Activated T-cell treated with anti-CD3 and anti-CD28 coated beads, Interleukin-2, amount 50 U/mL, for 1 hour (primary cell): ENCODE measurements at regions not wholly inside any gene's neighbourhood (a gene's known extent, or its start where the extent isn't known, plus 50 kb on each side); places are given as distances from the start of the nearest gene placed in this dataset.

ENCODE experiments used
- DNase-seq: peaks from one replicate; pipeline ENCODE4 v3.0.0-alpha.2; 2020

GRCh38 chr5:176734756-176735342 is 75.5 kb upstream of the UNC5A start:
- DNase-seq = peak; percentile 4

GRCh38 chr5:176735383-176736265 is 74.7 kb upstream of the UNC5A start:
- DNase-seq = no peak

DNA sequence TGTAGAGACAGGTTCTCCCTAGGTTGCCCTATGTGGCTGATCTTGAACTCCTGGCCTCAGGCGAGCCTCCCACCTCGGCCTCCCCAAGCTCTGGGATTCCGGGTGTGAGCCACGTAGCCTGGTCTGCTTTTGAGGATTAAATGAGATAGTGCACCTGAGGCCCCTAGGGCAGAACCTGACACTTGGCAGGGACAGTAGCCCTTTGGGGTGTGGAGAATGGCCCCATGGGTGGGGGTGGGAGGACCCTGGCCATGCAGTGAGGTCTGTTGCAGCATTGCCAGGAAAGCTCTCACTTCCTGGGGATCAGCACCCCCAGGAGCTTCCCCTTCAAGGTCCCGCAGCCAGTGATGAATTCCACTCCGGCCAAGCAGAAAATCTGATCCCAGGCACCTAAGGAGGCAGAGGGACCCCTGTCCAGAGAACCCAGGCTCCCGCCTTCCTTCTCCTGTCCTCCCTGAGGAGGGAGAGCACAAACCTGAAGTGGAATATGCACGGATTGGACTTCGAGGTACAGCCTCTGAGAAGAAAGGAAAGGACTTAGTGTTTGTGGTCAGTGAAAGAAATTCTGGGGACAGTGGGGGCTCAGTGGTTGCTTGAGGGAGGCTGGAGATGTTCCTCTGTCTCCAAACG is 73.9 kb upstream of the UNC5A start:
- DNase-seq = no peak

- no peak for DNase-seq
Measured at GRCh38 chr5:176736931-176737745, 73.2 kb upstream of the UNC5A start.

DNA sequence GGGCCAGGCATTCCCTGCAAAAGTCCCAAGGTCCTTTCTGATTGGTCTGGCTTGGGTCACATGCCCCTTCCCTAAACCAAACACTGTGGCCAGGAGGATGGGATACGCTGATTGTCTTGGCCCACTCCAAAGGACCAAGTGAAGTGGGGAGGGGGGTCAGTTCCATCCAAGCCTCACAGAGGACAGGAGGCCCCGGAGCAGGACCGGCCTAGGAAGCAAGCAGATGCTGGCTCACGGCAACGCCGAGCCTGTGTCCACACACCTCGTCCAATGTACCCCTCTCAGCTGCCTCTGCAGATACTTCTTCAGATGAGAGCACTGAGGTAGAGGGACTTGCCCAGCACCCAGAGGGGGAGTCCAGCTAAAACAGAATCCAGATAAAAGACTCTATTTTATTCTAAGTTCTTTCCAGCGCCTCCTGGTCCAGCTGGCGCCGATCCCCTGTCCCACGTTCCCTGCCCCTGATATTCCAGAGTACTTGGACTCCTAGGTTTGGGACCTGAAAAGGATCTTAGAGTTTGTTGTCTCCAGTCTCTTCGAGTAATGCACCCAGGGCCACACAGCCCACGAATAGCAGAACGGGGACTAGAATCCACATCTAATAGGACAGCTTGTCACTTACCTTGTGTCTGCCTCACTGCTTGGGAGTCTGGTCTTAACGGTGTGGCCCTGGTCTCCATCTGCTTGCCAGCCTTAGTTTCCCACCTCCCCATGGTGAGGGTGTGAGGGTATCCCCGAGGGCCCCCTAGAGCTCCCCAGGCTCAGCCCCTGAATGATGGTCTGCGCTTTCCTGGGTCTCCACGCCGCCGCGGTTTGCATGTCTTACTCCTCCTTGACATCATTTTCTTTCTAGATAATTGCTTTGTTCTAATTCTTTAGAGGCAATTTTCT is 72.4 kb upstream of the UNC5A start:
- no peak for DNase-seq

DNA sequence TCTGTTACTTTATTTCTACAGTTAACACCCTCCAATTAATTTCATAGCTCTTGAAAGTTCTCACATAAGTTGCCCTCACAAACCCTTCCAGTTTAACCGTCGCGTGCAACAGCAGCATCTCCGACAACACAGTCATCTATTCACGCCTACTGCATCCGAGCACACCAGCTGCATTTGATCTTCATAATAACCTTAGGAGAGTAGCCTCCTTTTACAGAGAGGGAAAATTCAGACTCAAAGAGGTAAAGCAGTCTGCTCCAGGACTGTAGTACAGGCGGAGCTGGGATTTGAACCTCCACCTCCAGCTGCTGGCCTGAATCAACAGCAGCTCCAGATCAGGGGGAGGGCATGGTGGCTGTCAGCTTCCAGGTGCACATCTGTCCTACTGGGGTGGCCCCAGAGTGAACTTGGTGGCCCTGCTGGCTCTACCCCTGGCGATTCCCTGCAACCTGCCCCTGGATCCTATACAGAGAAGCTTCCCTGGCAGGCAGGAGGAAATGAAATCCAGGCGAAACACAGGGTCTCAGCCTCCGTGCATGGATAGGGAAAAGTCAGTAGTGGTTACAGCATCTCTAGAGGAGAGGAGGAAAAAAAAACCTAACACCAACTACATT is 71.6 kb upstream of the UNC5A start:
- no peak for DNase-seq

GRCh38 chr5:176739461-176740051 is 70.8 kb upstream of the UNC5A start:
- DNase-seq = no peak

GRCh38 chr5:176740131-176740701 is 70.1 kb upstream of the UNC5A start:
- no peak for DNase-seq

GRCh38 chr5:176740702-176741496 is 69.5 kb upstream of the UNC5A start:
- DNase-seq = no peak

DNA sequence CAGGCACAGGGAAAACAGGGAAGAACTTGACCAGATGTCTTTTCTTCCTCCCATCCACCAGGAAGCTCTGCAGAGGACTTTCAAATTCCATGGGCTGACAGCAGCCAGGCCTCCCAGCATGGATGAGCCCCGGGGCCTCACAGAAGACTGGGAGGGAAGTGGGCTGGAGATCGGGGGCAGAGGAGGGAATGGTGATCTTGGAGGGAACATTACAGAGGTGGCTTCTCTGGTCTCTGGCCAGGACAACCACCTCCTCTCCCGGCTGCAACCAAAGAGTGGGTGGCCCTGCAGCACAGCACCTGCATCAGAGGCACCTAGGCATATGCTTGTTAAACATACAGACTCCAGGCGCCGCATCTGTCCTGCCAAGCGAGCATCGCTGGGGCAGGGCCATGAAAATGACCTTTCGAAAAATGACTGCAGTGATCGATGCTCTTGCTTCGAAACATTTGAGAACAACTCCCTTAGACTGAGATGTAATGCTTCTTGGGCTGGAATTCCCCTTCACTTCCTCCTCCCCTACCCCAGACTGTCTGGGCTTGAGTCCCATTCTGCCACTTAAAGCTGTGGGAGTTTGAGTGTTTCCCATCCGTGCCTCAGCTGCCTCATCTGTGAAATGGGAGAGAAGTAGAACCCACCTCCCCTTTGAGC is 68.7 kb upstream of the UNC5A start:
- DNase-seq = no peak

- DNase-seq = no peak
Measured at GRCh38 chr5:176742246-176743105, 67.9 kb upstream of the UNC5A start.

- DNase-seq = no peak
Measured at GRCh38 chr5:176743136-176743861, 67.1 kb upstream of the UNC5A start.

- DNase-seq = no peak
Measured at GRCh38 chr5:176743868-176744583, 66.3 kb upstream of the UNC5A start.

- DNase-seq = no peak
Measured at GRCh38 chr5:176744584-176744965, 65.8 kb upstream of the UNC5A start.

DNA sequence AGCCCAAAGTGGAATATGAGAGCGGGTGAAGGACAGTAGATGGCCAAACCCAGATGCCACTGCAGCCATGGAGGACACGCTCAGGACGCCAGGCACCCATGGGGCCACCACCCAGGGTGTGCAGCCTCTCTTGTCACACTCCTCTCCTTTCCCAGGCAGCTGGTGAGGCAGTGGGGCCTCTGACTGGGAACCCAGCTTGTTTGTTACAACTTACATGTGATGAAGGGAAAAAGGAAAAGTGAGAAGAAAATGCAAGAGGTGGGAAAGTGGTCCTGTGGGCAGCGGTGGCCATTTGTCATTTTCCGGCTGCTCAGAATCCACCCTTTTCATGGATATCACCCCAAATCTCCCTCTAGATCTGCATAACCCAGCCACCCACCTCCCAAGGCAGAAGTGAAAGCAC is 62.7 kb upstream of the UNC5A start:
- no peak for DNase-seq

GRCh38 chr5:176748073-176748966 is 62.0 kb upstream of the UNC5A start:
- no peak for DNase-seq
